Uterus (tissue), 2 donors: ENCODE measurements at regions not wholly inside any gene's neighbourhood (a gene's known extent, or its start where the extent isn't known, plus 50 kb on each side); places are given as distances from the start of the nearest gene placed in this dataset.

ENCODE experiments used
- POLR2A ChIP-seq, 2 donors: fragments of 450-650 bp; IDR thresholded peaks; one replicate each; pipeline ENCODE4 v1.6.1; 2016; ENCODE audit warnings: antibody characterized with exemption in 2 of 2, mild to moderate bottlenecking in 1 of 2, moderate library complexity in 1 of 2
- TF ChIP-seq, protein P1 (sequence below), 4 experiments: fragments of 200-600 bp in 2 of 4; fragments of 450-650 bp in 2 of 4; sonication (generic) in 2 of 4; IDR thresholded peaks; one replicate each; pipeline ENCODE4 v1.5.1; 2016 to 2019; ENCODE audit warnings: antibody characterized with exemption in 4 of 4, mild to moderate bottlenecking in 2 of 4, moderate library complexity in 1 of 4

DNA sequence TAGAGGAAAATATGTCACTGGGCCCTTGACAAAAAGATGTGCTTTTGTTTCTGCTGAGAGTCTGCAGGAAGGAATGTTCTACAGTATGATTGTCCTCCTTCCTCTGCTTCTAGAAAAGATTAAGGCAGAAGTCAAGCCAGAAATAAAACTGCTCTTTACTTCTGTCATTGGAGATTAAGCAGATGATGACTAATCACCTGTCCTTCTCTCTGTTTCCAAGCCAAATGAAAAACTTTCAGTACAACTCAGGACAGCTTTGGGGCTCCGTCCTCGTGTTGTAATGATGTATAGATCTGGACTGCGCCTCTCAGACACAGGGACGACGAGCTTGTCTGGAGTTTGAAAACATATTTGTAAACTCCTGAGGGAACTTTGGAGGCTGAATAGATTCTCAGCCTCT lies 159.3 kb downstream of the DYRK2 start:
- TF ChIP-seq, protein P1, sequence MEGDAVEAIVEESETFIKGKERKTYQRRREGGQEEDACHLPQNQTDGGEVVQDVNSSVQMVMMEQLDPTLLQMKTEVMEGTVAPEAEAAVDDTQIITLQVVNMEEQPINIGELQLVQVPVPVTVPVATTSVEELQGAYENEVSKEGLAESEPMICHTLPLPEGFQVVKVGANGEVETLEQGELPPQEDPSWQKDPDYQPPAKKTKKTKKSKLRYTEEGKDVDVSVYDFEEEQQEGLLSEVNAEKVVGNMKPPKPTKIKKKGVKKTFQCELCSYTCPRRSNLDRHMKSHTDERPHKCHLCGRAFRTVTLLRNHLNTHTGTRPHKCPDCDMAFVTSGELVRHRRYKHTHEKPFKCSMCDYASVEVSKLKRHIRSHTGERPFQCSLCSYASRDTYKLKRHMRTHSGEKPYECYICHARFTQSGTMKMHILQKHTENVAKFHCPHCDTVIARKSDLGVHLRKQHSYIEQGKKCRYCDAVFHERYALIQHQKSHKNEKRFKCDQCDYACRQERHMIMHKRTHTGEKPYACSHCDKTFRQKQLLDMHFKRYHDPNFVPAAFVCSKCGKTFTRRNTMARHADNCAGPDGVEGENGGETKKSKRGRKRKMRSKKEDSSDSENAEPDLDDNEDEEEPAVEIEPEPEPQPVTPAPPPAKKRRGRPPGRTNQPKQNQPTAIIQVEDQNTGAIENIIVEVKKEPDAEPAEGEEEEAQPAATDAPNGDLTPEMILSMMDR (IDR thresholded peaks at IDR 0.05) = no peak
- TF ChIP-seq POLR2A (IDR thresholded peaks at IDR 0.05) = no peak
